NCI-H526 (cell line): ENCODE measurements at regions not wholly inside any gene's neighbourhood (a gene's known extent, or its start where the extent isn't known, plus 50 kb on each side); places are given as distances from the start of the nearest gene placed in this dataset.

ENCODE experiments used
- DNase-seq, 2 experiments: peaks; one replicate each; lab custom pipeline; 2025; lab: John Stamatoyannopoulos, UW

DNA sequence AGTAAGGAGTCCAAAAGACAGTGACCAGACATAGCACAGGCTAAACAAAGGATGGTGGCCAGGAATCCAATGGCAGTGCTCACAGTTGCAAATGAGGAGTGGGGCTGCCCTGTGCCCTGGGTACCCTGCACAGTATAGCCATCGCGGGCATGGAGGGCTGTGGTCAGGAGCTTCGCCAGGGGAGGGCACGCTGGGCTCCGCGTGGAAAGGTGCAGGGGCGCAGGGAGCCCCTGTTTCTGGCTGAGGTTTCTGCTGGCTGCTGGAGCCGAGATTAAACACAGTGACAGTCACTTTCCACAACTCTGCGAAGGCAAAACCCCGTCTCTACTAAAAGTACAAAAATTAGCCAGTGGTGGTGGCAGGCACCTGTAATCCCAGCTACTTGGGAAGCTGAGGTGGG lies 194.7 kb downstream of the GALR1 start:
- DNase-seq: no peak

DNA sequence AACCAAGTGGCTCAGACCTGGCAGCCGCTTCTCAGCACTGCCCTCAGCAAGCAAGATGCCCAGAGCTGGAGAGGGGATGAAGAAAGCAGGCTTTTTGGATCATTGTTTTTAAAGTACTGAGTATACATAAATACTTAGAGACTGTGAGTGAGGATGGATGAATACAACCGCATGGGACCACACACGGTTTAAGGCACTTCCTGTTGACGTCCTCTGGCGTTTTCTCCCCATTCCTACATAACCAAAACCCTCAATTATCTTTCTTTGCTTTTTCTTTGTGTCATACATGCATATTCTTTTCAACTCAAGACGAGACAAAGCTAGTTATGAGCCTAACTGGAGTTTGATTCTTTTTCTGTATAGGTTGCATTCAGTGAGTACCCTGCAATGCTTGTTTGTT lies 198.4 kb downstream of the GALR1 start:
- DNase-seq: no peak

DNA sequence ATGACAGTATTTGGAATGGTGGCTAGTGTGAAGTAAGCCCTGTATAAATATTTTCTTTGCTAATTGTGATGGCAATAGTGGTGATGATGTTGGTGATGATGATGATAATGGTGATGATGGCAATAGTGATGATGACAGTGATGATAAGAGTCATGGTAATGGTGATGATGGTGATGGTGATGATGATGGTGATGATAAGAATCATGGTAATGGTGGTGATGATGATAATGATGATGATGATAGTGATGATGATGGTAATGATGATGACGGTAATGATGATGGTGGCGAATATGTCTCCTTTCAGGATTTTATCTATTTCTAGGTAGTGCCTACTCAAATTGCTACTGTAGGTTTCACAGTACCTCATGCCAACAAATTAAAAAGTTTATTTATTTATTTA lies 205.4 kb downstream of the GALR1 start:
- no peak for DNase-seq

DNA sequence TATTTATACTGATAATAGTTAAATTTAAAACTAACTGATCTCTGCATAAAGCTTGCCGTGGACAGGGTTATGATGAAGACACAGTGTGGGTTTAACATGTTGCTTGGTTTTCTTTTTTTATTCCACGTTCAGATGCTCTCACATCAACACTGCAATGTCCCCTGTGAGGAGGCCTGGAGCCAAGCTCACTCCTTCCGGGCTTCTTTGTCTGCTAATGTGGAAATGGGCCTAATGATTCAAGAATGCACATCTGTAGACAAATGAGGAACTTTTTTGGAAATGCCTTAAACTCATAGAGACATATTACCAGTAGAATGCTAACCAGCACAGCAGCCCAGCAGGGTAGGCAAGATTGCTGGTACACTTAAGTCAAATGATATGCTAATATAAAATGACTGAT lies 208.0 kb downstream of the GALR1 start:
- DNase-seq: no peak

DNA sequence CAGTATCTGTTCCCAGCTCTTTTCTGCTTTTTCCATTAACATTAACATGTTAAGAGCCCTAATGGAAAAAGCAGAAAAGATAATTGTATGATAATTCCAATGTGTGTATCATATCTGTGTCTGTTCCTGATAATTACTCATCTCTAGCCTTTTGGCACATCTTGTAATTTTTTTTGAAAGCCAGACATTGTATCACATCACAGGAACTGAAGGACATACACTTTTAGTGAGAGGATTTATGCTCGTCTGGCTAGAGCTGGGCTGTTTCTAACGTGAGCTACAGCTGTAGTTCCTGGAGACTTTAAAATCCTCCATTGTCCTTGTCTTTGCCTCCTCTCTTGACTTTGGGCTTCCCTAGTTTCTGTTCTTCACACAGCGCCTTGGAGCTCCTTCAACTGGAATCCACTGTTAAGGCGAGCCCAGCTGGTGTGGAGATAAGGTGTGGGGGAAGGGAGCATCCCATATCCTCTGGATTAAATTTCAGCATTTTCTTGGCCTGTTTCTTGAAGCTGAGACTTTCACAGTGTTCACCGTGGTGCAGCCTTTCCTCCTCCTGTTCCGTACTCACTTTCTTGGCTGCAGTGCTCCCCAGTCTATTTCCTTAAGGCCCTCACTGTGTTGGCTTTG lies 211.5 kb downstream of the GALR1 start:
- DNase-seq: no peak

DNA sequence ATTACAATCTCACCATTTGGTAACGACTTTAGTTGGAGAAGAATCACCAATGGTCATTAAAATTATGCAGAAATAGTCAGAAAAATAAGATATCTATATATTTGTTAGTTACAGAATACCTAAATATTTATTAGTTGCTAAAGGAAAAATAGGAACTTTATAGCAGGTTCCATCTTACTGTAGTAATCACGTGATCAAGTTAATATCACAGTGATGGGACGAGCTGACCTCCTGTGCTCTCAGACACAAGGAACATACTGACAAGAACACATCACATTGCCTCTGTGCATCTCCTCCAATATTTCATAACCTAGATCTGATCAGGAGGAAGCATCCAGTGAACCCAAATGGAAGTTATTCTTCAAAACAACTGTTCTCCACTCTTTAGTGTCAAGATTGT lies 215.3 kb downstream of the GALR1 start:
- no peak for DNase-seq

DNA sequence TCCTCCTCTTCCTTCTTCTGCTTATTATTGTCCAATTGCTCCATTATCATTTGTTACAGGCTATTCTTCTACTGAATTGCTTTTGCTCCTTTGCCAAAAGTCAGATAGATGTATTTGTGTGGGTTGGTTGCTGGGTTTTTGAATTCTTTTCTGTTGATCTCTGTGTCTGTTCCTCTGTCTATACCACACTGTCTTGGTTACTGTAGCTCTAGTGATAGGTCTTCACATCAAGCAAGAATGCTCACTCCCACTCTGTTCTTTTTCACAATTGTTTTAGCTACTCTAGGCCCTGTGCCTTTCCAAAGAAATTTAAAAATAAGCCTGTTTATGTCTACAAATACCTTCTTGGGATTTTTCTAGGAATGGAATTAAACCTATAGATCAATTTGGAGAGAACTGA lies 217.2 kb downstream of the GALR1 start:
- no peak for DNase-seq

DNA sequence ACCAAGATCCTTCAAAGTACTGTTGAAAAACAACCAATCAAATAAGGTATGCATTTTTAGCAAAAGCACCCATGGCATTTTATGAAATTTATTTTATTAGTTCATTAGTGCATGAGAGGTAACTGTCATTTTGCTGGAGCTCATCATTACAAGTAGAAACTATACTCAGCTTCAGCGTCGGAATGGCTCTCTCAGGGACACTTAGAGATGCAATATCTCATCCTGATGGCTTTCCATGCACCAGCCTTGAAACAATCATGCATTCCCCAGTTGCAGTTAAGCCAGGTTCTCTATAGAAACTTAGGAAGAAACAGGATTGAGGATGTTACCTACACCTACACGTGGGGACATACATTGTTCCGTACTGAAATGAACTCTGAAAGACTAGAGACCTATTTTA lies 219.5 kb downstream of the GALR1 start:
- no peak for DNase-seq

DNA sequence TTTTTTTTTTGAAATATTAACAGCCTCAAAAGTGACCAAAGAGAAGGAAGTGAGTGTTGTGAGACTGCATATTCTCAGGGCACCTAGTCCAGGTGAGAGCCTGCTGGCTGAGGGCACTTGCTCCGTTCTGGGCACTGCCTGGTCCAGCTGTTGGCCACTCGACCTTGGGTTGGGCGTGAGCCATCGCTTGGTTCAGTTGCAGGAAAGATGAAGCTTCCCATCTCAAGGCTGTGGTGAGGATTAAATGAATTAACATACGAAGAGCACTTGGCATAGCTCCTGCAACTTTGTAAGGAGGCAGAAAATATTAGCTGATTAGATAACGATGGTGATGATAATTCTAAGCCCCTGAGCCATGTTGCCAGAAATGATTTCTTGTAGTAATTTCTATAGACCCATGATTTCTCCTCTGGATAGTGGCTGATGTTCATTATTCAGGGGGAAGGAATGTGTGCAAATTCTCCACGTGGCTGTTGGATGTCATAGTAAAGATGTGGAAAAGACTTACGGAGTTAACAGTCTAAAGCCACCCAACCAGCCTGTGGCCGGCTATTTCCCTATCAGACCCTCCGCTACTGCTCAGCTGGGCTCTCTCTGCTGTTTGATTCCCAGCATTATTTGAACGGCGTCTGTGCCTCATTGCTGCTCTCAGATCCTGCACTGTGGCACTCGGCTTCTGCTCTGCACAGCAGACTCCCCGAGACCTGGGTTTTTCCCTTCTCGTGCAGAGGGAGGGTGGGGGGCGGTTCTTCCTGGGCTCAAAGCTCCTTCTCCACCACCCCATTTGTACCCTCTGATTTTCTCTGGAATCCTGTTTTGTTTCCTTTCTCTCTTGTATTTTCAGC lies 221.1 kb downstream of the GALR1 start:
- DNase-seq: no peak

DNA sequence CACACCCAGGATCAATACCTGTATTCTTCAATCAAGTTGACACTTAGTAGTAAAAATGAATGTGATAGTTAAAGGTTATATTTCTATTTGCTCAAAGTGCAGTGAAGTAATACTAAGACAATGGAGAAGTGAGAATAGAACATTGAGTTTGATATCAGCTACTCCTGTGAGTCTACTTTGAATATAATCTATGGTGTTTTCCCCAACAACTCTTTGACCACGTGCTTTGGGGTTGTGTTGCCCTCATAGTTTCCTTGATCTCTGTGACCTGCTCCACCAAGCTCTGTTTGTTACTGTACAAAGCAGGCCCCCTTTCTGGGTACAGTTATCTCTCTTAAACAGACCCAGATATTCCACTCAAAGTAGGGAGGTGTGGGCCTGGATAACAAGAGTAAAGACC lies 222.9 kb downstream of the GALR1 start:
- DNase-seq: no peak

DNA sequence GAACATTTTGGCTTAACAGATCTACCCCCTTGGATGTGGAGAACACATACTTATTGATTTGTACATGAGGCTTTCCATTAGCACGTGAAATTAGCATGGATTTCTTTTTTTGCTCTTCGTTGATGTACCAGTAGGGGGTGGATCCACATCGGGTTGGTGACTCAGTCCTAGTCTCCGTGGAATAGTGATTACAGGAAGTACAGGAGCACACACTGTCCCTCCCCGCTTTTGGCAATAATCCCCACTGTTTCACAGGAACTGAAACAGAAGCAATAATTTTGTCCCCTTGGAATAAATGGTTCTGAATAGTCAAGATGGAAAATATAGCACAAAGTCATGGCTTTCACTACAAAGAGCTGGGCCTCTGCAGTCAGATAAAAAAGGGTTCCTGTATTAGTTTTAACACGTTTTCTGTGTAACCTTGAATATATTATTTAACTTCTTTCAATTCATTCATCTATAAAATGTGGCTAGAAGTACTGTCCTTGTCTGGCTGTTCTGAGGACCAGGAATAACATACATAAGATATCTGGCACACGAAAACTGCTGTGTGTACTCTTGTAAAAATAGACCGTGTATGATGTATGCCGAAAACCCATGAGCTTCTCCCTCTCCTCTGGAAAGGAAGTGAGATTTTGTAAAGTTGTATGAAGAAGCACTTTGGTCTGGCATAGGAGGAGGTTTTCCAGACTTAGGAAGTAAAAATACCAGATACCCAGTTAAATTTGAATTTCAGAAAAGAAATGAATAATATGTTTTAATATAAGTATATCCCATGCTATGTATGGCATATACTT lies 229.2 kb downstream of the GALR1 start:
- DNase-seq: no peak

DNA sequence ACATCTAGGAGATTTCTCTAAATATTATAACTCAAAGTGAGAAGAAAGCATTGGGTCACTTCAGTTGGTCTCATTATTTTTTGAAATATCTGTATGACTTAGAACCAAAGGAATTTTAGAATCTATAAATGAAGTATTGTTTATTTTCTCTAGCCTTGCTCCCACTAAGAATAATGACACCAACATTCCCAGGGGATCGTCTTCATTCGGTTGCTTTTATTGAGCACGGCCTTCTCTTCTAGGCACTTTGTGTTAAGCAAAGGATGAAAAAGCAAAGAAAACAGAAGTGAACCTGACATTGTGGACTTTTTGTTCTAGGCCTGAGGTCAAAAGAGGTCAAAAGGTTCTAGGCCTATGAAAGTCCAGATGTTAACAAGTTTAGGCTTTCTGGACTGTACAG lies 231.9 kb downstream of the GALR1 start:
- no peak for DNase-seq

DNA sequence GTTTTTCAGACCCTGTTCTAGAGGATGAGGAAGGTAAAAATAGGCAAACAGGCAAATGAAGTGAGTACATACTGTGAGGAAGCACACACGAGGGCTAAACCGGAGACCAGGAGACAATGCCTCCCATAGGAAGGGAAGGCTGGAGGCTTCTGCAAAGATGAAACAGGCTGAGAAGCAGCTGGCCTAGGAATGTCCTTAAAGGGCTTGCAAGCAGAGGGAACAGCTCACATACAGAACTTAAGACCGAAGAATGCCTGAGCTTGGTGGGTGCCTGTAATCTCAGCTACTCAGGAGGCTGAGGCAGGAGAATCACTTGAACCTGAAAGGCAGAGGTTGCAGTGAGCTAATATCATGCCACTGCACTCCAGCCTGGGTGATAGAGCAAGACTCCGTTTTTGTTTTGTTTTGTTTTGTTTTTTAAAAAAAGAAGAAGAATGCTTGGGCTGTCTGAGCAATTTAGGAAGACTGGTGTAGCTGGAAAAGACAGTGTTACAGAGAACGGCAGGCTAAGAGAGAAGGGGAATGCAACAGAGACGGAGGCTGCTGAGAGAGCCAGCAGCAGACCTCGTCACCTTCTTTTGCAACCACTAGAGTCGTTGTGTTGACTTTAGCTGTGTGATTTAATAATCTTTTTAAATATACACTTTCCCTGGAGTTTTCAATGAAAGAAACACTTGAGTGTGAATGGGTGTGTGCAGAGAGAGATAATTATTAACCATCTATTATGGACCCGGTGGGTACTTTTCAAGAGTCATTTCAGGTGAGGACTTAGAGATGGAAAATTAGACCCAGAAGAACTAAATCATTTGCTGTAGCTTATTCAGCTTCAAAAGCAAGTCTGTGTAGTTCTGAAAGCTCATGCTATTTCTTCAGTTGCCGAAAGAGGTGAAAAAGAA lies 232.8 kb downstream of the GALR1 start:
- DNase-seq: no peak

DNA sequence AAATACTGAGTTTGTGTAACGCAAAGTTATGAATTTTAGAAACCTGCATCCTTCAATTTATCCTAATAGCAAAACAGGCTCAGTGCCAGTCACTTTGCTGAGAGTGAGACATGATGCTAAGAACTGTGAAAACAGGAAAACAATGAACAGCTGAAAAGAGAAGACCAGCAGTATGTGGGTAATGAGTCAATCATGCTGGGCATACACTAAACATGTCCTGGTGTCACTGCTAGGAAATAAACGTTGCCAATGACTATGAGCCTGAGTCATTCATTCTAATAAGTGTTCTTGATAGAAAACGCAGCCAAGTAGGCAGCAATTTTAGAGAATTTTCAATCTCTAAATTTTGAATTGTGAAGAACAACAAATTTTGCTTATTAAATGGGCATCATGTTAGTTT lies 237.3 kb downstream of the GALR1 start:
- DNase-seq: no peak

DNA sequence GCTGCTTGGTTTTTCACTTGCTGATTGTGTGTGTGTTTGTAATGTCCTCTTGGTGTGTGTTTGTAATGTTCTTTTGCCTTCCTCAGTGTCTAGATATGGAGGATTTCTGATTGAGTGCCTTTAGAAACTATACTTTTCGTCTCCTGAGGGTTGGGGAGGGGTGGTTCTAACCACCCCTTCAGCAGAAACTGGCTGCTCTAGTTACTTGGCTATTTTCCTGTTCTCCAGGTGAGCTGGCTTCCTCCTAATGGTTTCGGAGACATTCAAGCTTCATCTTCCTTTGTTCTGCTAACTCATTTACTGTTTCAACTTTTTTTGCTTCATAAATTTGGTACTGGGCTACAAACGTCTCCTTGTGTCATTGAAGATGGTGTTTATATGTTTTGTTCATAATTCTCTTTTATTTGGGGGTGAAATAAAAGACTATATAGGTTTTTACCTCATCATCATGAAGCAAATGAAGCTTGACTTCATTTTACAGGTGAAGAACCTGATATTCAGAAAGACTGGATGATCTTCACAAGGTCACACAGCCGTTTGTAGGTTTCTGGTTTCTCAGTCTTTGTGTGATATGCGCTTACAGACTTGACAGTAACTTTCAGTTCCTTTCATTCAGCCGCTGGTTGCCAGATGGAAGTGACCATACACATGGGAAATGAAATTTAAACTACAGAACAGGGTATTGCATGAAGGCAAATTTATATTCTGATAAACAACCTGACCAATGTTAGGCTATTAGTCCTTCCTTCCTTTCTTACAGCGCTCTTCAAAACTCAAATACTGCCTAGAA lies 238.5 kb downstream of the GALR1 start:
- DNase-seq: no peak

DNA sequence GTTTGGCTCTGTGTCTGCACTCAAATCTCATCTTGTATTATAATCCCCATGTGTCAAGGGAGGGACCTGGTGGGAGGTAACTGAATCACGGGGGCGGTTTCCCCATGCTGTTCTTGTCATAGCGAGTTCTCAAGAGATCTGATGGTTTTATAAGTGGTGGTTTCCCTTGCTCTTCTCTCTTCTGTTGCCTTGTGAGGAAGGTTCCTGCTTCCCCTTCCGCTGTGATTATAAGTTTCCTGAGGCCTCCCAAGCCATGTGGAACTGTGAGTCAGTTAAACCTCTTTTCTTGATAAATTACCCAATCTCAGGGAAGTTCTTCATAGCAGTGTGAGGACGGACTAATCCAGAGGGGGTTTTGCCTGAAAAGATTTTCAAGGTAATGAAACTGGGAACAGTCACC lies 245.4 kb downstream of the GALR1 start:
- DNase-seq: no peak

DNA sequence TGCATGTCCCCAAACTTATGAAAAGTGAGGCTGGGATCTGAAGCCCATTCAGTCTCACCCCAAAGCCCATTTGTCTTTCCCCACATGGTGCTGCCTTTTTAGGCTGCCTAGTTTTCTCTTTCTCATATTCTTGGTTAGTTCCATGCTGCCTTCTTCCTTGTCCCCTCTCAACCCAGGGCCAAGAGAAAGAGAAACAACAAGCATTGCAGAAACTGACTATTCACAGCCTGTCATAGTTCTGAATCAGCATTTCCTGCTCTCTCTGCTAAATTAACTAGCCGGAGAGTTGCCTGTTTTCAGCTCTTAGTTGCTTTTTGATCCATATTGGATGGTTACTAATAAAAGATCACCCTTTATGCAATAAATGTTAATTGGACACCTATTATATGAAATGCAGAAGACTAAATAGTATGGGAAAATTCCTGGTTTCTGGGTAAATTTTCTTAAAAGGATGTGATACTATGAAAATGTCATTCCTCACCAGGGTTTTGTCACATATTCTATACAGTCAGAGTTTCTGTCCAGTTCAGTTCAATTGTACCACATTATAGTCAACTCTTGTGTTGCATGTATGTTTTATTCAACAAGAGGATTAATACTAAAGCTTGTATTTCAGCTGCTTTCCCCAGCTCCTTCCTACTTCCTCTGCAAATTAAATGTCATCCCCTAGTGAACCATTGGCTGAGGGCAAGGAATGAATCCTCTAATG lies 246.5 kb downstream of the GALR1 start:
- no peak for DNase-seq

DNA sequence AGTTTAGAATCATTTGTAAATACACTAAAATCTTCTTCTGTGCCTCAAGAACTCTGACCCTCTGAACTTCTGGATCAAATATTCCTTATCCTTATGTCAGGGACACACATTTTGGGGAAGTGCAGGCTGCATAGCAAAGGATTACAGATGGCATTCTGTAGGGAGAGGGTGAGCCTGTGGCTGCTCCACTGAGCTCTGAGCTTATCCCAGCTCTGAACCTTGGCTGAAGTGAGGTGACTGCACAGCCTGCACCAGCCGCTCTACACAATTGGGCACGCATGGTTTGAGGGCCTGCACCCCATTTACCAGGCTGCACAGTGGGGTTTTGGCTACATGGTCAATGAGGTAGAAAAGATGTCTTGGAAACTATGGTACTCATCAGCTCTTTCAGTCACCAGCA lies 251.6 kb downstream of the GALR1 start:
- DNase-seq: no peak

DNA sequence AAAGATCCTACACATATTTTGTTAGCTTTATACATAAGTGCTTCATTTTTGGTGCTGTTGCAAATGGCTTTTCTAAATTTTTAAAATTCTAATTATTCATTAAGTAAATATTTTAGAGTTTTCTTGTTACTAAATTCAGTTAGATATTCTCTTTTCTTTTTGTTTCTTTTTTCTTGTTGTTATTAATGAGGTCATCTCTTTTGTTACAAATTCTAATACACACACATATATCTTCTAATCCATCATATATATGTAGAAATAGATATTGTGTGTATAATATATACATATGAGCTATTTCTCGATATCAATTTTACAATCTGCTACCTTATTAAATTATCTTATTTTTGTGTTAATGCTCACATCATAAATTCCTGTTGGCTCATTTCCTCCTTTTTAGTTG lies 255.9 kb downstream of the GALR1 start:
- DNase-seq: no peak

DNA sequence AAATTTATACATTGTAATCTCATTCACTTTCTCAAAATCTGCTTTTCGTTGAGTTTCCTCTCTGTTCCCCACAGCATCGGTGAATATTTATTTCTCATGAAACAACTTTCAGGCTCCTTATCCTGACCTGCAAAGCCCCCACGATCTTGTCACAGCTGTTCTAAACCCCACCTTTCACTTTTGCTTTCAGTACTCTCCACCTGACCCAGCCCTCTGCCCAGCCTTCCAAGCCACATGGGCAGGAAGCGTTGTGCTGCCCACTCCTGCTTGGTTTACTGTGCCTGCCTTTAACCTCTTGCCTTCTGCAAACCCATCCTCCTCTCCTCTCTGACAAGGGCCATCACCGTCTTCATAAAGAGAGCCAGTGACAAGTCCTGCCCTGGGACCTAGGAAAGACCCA lies 262.5 kb downstream of the GALR1 start:
- no peak for DNase-seq

DNA sequence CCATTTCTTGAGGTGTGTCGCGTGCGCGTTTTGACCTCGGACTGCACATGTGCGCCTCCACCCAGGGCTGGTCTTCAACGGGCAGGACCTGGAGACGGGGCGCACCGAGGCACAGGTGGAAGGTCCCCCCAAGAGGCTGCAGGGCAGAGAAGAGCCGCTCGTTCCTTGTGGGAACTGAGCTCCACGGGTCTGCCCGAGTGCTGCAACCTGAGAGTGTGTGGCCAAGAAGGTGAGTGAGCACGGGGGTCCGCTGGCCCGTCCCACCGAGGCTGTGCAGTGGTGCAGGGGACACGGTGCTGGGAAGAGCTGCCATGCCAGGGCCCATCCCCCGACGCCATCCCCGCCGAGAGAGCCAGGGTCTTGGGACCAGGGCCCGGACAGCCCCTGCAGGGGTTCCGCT lies 268.3 kb downstream of the GALR1 start:
- DNase-seq: no peak
